Psoas muscle (tissue), 7 donors: ENCODE measurements at regions not wholly inside any gene's neighbourhood (a gene's known extent, or its start where the extent isn't known, plus 50 kb on each side); places are given as distances from the start of the nearest gene placed in this dataset.

Experiments used
- ATAC-seq, 4 donors: fragments of 200-7000 bp; cut with Tn5 transposase; one replicate each; pipeline ENCODE4 v1.9.1; 2020; ENCODE audit warnings: moderate library complexity in 3 of 4, mild to moderate bottlenecking in 2 of 4
- DNase-seq, 2 donors: peaks; one replicate each; pipeline ENCODE4 v3.0.0-alpha.2; 2020
- H3K27ac ChIP-seq: fragments of 200-600 bp; one replicate; pipeline ENCODE4 v1.8.0; 2022
- H3K27me3 ChIP-seq, 3 donors: fragments of 200-600 bp in 1 of 3; one replicate each; pipeline versions ENCODE4 v1.6.1 to v1.8.0; 2013 to 2022; ENCODE audit warnings: low read length in 2 of 3, mild to moderate bottlenecking in 2 of 3, moderate library complexity in 1 of 3; ENCODE audit not compliant: insufficient read depth in 3 of 3
- H3K36me3 ChIP-seq, 2 donors: fragments of 200-600 bp in 1 of 2; one replicate each; pipeline versions ENCODE4 v1.6.1 to v1.8.0; 2013 to 2022; ENCODE audit warnings: low read depth in 1 of 2, mild to moderate bottlenecking in 1 of 2, moderate library complexity in 1 of 2; ENCODE audit not compliant: insufficient read depth in 1 of 2
- H3K4me1 ChIP-seq: fragments of 200-600 bp; one replicate; pipeline ENCODE4 v1.8.0; 2022
- H3K4me3 ChIP-seq: fragments of 200-600 bp; one replicate; pipeline ENCODE4 v1.8.0; 2022; ENCODE audit warnings: mild to moderate bottlenecking
- H3K9me3 ChIP-seq: fragments of 200-600 bp; one replicate; pipeline ENCODE4 v1.8.0; 2022
- CTCF ChIP-seq: fragments of 200-600 bp; IDR thresholded peaks from one replicate; pipeline ENCODE4 v1.8.0; 2022; ENCODE audit warnings: antibody characterized with exemption
- WGBS, 3 donors: extraction: QIAGEN DNeasy Blood & Tissue Kit; methylation state at CpG; one replicate each; pipeline versions ENCODE4 v1.1.6 to v1.1.7; 2013; 5-methylcytosine and 5-hydroxymethylcytosine counted together
- intact Hi-C, 2 donors: fragments of 100-400 bp; cut with DNase I; formaldehyde crosslinking; loops; one replicate each; pipeline versions ENCODE4 v1.11.0 to v1.14.2; 2022
- donor health status: healthy with polysubstance abuse.
- donor health status: DM: no; HTN: no; CAD: no; lungs with moderate emphysema.
- donor health status: Bipolar disorder and iron deficiency.
- donor health status: healthy.
- donor health status: DM: yes; HTN: yes; CAD: no.
- donor health status: DM: no; HTN: no; CAD: no.
- donor health status: DM: yes; HTN: yes; CAD: no.

DNA sequence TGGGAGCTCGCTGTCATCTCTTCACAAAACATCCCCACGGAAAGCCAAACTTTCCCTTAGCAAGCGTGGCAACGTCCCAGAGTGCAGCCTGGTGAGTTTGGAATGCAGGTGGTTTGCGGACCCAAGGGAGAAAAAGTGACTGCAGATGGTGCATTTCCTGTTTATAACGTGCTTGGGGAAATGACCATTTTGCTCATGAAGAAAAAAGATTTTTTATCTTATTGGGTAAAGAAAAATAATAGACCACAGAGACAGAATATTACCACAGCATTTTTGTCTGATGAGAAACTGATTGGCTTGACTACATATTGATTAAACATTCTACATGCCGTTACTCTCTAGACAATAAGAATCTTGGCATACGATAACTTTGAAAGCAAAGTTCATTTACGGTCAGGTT is 136.5 kb downstream of the COPS8 start:
- intact Hi-C loops: no loop called here

GRCh38 chr2:237222601-237223041 is 136.9 kb downstream of the COPS8 start:
- Histone ChIP-seq H3K27ac (no peak overlapping the region), H3K4me1 (peaks cover 9% of the 10 kb centered on the region), H3K4me3 (no peak overlapping the region), H3K36me3 (no peaks in the 10 kb centered on the region), H3K9me3 (no peaks in the 10 kb centered on the region), H3K27me3 (no peaks in the 10 kb centered on the region)
- no peak for TF ChIP-seq CTCF
- intact Hi-C loops: no loop called here
- WGBS, 3 donors: 32 to 50% (median 35%) methylated on average over 4 of the region's 4 CpGs
- ATAC-seq (peak in 3 of 4 donors; percentile 18 to 27 (median 21)), DNase-seq (no peak)

More for the DNA sequence above, 136.5 kb downstream of the COPS8 start:
- peak in 2 of 4 donors; percentile 35 to 55 for ATAC-seq
- Histone ChIP-seq H3K27ac (peak overlapping the region; percentile 19), H3K36me3 (no peaks in the 10 kb centered on the region), H3K9me3 (no peaks in the 10 kb centered on the region), H3K4me1 (peaks cover 9% of the 10 kb centered on the region), H3K27me3 (no peaks in the 10 kb centered on the region), H3K4me3 (no peak overlapping the region)
- WGBS, 3 donors: 22 to 41% (median 26%) methylated on average over 9 of the region's 9 CpGs
- no peak for TF ChIP-seq CTCF
- DNase-seq: peak; percentile 43 to 65

DNA sequence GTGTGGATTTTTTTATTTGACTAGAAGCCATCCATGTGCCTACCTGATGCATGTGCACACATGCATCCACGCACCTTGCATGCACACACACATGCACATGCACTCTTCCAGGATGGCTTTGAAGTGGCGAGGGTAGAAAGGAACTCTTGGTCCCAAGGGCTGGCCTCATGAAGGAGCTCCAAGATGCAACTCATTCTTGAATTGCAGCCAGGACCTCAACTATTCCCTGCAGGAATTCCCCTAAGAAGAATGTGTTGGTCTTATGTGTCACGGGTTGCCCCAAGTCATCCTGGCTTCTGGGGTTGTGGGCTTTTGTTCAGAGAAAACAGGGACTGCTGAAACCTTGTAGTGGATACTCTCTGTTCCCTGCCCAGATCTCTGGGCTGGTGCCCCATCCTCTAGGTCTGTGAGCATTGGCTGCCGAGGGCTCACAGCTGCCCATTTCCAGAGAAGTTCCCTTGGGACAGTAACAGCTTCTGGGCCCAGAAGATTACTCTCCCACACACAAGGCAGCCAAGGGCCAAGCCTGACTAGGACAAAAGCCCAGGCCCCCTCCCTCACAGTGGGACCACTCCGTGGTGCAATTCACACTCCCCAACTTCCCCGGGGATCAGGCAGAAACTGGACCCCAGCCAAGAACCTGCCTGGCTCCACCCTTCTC is 137.6 kb downstream of the COPS8 start:
- no peaks in the 10 kb centered on the region for H3K9me3 ChIP-seq
- TF ChIP-seq CTCF: no peak
- no peak overlapping the region for H3K4me3 ChIP-seq
- DNase-seq (peak; percentile 64 to 88), ATAC-seq (peak; percentile 53 to 76 (median 74))
- H3K27ac ChIP-seq: peak overlapping the region; percentile 27
- WGBS, 3 donors: 24 to 42% (median 30%) methylated on average over 5 to 6 of the region's 6 CpGs
- H3K4me1 ChIP-seq: peaks cover 9% of the 10 kb centered on the region
- intact Hi-C loops: no loop called here
- no peaks in the 10 kb centered on the region for H3K27me3 ChIP-seq
- no peaks in the 10 kb centered on the region for H3K36me3 ChIP-seq

DNA sequence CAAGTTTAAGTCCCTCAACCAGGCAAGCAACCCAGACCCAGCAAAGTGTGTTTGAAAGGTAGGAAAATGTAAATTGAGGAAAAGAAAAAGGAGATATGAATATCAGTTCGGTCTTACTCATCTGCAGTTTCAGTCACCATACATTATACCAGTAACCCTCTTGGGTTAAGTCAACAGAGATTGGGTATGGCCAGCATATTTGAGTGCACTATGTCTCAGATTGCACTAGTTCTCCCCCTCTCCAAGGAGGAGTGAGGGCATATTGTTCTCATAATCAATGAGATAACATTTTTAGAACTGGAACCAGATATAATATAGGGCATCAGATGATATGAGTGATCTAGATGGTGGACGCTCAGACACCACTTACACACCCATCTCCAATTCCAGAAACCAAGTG is 141.5 kb downstream of the COPS8 start:
- intact Hi-C loops: no loop called here
- no peaks in the 10 kb centered on the region for H3K27me3 ChIP-seq
- peaks cover 15% of the 10 kb centered on the region for H3K4me1 ChIP-seq
- no peak overlapping the region for H3K4me3 ChIP-seq
- 93 to 100% (median 96%) methylated on average over 2 of the region's 2 CpGs for WGBS, 3 donors
- DNase-seq (no peak), ATAC-seq (no peak)
- no peaks in the 10 kb centered on the region for H3K36me3 ChIP-seq
- H3K9me3 ChIP-seq: no peaks in the 10 kb centered on the region
- no peak for TF ChIP-seq CTCF
- H3K27ac ChIP-seq: no peak overlapping the region
